ENCODE measurements at regions not wholly inside any gene's neighbourhood (a gene's known extent, or its start where the extent isn't known, plus 50 kb on each side); places are given as distances from the start of the nearest gene placed in this dataset.

DNA sequence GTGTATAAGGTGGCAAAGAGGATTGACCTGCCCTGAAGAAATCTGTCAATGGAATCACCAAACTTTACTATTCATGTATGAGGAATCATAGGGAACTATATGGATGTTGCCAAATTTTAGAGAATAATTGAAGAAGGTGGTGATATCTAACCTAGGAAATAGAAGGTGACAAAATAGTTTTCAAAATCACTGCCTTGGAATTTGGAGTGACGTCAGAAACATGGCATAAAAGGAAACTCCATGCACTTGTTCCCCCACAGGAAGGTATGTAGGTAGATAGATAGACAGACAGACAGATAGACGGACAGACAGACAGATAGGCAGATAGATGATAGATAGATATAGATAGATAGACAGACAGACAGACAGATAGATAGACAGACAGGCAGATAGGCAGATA, 793.9 kb upstream of the AMOT start:
- TF ChIP-seq CTCF (IDR thresholded peaks at IDR 0.05) (no peak), POLR2A (IDR thresholded peaks at IDR 0.05) (no peak), POLR2AphosphoS5 (IDR thresholded peaks at IDR 0.05) (no peak)

All from gastroesophageal sphincter (tissue), 3 donors.